GM21526 (cell line): ENCODE measurements at regions not wholly inside any gene's neighbourhood (a gene's known extent, or its start where the extent isn't known, plus 50 kb on each side); places are given as distances from the start of the nearest gene placed in this dataset.
A peak's percentile ranks its signal among the peaks of the same experiment; 100 is the strongest.

ENCODE experiments used
- ATAC-seq: cut with Tn5 transposase; IDR thresholded peaks from one replicate; pipeline ENCODE4 v1.9.1; 2021; ENCODE audit warnings: moderate library complexity; ENCODE audit not compliant: unreplicated experiment, low FRiP score

- no peak for ATAC-seq
Measured at GRCh38 chr1:104919188-104919587, 1169.5 kb downstream of the AMY1C start.

GRCh38 chr1:104921525-104921924 lies 1171.8 kb downstream of the AMY1C start:
- no peak for ATAC-seq

GRCh38 chr1:104923075-104923474 lies 1173.4 kb downstream of the AMY1C start:
- ATAC-seq: no peak

GRCh38 chr1:104929280-104929679 lies 1179.6 kb downstream of the AMY1C start:
- no peak for ATAC-seq

- ATAC-seq: no peak
Measured at GRCh38 chr1:104932030-104932915, 1182.6 kb downstream of the AMY1C start.

- ATAC-seq: no peak
Measured at GRCh38 chr1:104932949-104933679, 1183.4 kb downstream of the AMY1C start.

- no peak for ATAC-seq
Measured at GRCh38 chr1:104933846-104934245, 1184.1 kb downstream of the AMY1C start.

GRCh38 chr1:104945406-104945805 lies 1195.7 kb downstream of the AMY1C start:
- ATAC-seq: no peak

- no peak for ATAC-seq
Measured at GRCh38 chr1:104946558-104947210, 1197.0 kb downstream of the AMY1C start.

GRCh38 chr1:104953555-104953954 lies 1203.9 kb downstream of the AMY1C start:
- no peak for ATAC-seq

- ATAC-seq: no peak
Measured at GRCh38 chr1:104973516-104973915, 1223.8 kb downstream of the AMY1C start.

GRCh38 chr1:104979651-104980050 lies 1230.0 kb downstream of the AMY1C start:
- no peak for ATAC-seq

- peak; percentile 100 for ATAC-seq
Measured at GRCh38 chr1:104987210-104987609, 1237.5 kb downstream of the AMY1C start.

GRCh38 chr1:104989012-104989411 lies 1239.3 kb downstream of the AMY1C start:
- no peak for ATAC-seq

GRCh38 chr1:104991702-104992101 lies 1242.0 kb downstream of the AMY1C start:
- ATAC-seq: no peak

GRCh38 chr1:105000793-105001192 lies 1251.1 kb downstream of the AMY1C start:
- ATAC-seq: no peak

- ATAC-seq: no peak
Measured at GRCh38 chr1:105004515-105004914, 1254.8 kb downstream of the AMY1C start.

- ATAC-seq: no peak
Measured at GRCh38 chr1:105005594-105006195, 1256.0 kb downstream of the AMY1C start.

- ATAC-seq: no peak
Measured at GRCh38 chr1:105017587-105017986, 1267.9 kb downstream of the AMY1C start.

- no peak for ATAC-seq
Measured at GRCh38 chr1:105023719-105024118, 1274.0 kb downstream of the AMY1C start.
